ENCODE measurements at regions not wholly inside any gene's neighbourhood (a gene's known extent, or its start where the extent isn't known, plus 50 kb on each side); places are given as distances from the start of the nearest gene placed in this dataset.
A peak's percentile ranks its signal among the peaks of the same experiment; 100 is the strongest.

DNA sequence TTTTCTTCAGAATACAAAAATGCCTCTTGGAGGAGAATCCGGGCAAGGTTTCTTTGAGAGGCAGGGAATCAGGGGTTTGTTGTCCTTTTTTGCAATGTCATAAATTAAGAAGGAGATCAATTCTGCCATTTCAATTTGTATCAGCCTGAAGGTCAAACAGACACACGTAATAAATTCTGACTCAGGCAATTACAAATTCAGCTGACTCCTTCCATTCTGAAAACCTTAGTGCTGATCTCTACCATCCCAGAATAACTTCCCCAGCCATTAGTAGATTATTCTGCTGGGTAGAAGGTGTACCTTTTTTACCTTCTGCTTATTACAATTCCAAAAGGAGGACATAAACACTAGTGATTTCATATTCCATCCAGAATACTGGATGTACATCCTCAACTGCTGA is 516.6 kb downstream of the AGTPBP1 start:
- H3K4me1 ChIP-seq (ENCODE audit: control insufficient read depth, insufficient read depth, low read length) = peaks cover 20% of the 10 kb centered on the region
- H3K9ac ChIP-seq (ENCODE audit: low read length) = no peak overlapping the region
- DNase-seq (ENCODE audit: low read depth) = no peak
- H3K4me3 ChIP-seq (ENCODE audit: low read length) = no peak overlapping the region
- peaks cover 11% of the 10 kb centered on the region for H3K27me3 ChIP-seq (replicated peaks; ENCODE audit: control insufficient read depth, insufficient read depth, low read length)
- no peaks in the 10 kb centered on the region for H3K36me3 ChIP-seq (ENCODE audit: control insufficient read depth, insufficient read depth, low read length, severe bottlenecking)
- H3K9me3 ChIP-seq (ENCODE audit: control insufficient read depth, low read length) = no peaks in the 10 kb centered on the region

DNA sequence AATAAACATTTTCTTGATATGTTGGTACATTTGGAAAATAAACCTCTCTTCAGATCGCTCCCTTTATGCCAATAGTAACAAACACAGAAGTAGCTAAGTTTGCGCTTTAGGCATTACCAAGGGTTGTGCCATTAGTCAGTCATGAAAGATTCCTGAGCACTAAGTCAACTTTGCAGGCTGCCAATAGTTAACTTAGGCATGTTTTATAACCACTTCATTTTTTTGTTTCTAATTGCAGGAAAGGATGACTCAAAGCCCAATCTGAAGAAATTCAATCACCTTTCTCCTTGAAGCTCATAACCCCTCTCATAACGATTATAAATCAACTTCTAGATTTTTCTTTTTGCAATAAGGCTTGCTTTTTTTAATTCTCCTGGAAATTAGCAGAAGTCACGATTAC is 517.0 kb downstream of the AGTPBP1 start:
- DNase-seq (ENCODE audit: low read depth) = peak; percentile 8
- Histone ChIP-seq H3K27me3 (replicated peaks; ENCODE audit: control insufficient read depth, insufficient read depth, low read length) (peaks cover 9% of the 10 kb centered on the region), H3K36me3 (ENCODE audit: control insufficient read depth, insufficient read depth, low read length, severe bottlenecking) (no peaks in the 10 kb centered on the region), H3K4me1 (ENCODE audit: control insufficient read depth, insufficient read depth, low read length) (peaks cover 20% of the 10 kb centered on the region), H3K9ac (ENCODE audit: low read length) (no peak overlapping the region), H3K9me3 (ENCODE audit: control insufficient read depth, low read length) (no peaks in the 10 kb centered on the region), H3K4me3 (ENCODE audit: low read length) (no peak overlapping the region)

DNA sequence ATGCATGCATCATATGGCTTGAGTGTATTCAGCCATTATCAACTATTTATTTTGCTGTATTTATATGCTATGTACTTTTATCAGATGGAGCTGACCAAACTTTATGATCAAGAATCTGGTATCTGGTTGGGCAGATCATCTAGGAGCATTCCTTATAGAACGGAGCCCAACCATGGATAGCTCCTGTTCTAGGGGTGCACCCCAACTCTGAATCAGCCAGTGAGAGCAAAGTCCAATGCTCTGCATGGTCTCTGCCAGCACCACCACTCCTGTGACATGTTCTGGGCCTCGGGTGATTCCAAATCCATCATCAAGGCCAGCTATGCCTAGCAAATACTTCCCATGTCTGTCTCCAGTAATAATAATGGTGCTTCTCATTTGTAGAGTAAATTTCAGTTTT is 517.5 kb downstream of the AGTPBP1 start:
- no peaks in the 10 kb centered on the region for H3K36me3 ChIP-seq (ENCODE audit: control insufficient read depth, insufficient read depth, low read length, severe bottlenecking)
- no peaks in the 10 kb centered on the region for H3K9me3 ChIP-seq (ENCODE audit: control insufficient read depth, low read length)
- peaks cover 20% of the 10 kb centered on the region for H3K4me1 ChIP-seq (ENCODE audit: control insufficient read depth, insufficient read depth, low read length)
- peaks cover 5% of the 10 kb centered on the region for H3K27me3 ChIP-seq (replicated peaks; ENCODE audit: control insufficient read depth, insufficient read depth, low read length)
- no peak overlapping the region for H3K9ac ChIP-seq (ENCODE audit: low read length)
- no peak overlapping the region for H3K4me3 ChIP-seq (ENCODE audit: low read length)
- no peak for DNase-seq (ENCODE audit: low read depth)

DNA sequence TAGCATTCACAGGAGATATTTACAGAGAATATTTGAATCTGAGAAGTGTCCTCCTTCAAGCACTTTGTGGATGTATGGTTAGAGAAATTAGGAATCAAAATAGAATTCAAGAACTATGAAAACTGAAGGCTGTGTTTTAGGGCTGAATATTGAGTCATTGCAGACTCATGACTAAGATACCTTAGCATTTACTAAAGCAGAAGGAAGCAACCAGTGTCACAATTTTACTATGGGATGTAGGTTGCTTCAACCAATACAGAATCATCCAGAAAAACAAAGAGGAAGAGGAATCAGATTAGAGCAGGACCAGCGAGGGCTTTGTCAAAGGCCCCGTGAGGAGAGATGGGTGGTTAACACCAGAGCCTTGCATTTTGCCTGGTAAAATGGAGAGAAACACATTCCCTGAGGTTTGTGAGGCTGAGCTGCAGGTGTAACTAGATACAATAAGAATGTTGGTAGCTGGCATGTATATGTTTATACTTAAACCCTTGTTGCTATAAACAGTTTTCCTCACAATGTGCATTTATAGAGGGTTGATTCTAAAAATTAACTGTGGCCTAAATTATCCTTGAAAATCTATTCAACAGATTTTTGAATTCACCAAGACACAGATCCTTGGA is 518.1 kb downstream of the AGTPBP1 start:
- DNase-seq (ENCODE audit: low read depth) = no peak
- H3K9ac ChIP-seq (ENCODE audit: low read length) = no peak overlapping the region
- no peaks in the 10 kb centered on the region for H3K36me3 ChIP-seq (ENCODE audit: control insufficient read depth, insufficient read depth, low read length, severe bottlenecking)
- peaks cover 20% of the 10 kb centered on the region for H3K4me1 ChIP-seq (ENCODE audit: control insufficient read depth, insufficient read depth, low read length)
- H3K9me3 ChIP-seq (ENCODE audit: control insufficient read depth, low read length) = no peaks in the 10 kb centered on the region
- no peaks in the 10 kb centered on the region for H3K27me3 ChIP-seq (replicated peaks; ENCODE audit: control insufficient read depth, insufficient read depth, low read length)
- H3K4me3 ChIP-seq (ENCODE audit: low read length) = no peak overlapping the region

DNA sequence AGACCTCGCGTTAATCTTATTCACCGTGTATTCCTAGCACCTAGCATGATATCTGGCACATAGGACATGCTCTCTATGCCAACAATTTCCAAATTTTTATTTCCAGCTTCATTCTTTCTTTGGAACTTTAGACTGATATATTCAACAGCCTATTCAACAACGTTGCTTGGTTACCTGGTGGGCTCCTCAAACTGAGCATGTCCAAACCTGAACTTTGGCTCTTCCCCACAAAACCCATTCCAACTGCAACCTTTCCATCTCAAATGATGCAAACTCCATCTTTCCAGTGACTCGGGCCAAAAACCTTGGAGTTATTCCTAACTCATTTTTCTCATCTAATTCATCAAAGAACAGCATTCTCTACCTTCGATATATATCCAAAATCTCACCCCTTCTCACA is 525.2 kb downstream of the AGTPBP1 start:
- Histone ChIP-seq H3K4me3 (ENCODE audit: low read length) (no peak overlapping the region), H3K9ac (ENCODE audit: low read length) (no peak overlapping the region), H3K27me3 (replicated peaks; ENCODE audit: control insufficient read depth, insufficient read depth, low read length) (no peaks in the 10 kb centered on the region), H3K36me3 (ENCODE audit: control insufficient read depth, insufficient read depth, low read length, severe bottlenecking) (no peaks in the 10 kb centered on the region), H3K9me3 (ENCODE audit: control insufficient read depth, low read length) (no peaks in the 10 kb centered on the region), H3K4me1 (ENCODE audit: control insufficient read depth, insufficient read depth, low read length) (peaks cover 21% of the 10 kb centered on the region)
- DNase-seq (ENCODE audit: low read depth) = no peak

DNA sequence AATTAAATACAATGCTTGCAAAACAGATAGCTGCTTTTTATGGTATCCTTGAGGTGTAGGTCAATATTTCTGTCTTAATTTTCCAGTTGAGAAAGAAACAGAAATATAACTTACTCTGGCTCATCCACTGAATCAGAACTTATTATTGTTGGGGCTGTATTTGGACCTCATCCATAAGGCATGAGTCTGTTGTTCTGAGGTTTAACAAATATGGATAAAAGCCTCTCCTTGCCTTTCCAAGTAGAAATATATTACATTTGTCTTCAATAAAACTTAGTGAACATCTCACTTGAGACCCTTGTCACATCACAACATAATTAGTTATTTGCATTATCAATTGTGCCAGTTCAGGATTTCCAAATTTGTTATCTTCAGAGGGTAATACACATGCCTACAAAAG is 525.8 kb downstream of the AGTPBP1 start:
- Histone ChIP-seq H3K36me3 (ENCODE audit: control insufficient read depth, insufficient read depth, low read length, severe bottlenecking) (no peaks in the 10 kb centered on the region), H3K27me3 (replicated peaks; ENCODE audit: control insufficient read depth, insufficient read depth, low read length) (no peaks in the 10 kb centered on the region), H3K9me3 (ENCODE audit: control insufficient read depth, low read length) (no peaks in the 10 kb centered on the region), H3K4me1 (ENCODE audit: control insufficient read depth, insufficient read depth, low read length) (peaks cover 21% of the 10 kb centered on the region), H3K4me3 (ENCODE audit: low read length) (no peak overlapping the region), H3K9ac (ENCODE audit: low read length) (no peak overlapping the region)
- no peak for DNase-seq (ENCODE audit: low read depth)

DNA sequence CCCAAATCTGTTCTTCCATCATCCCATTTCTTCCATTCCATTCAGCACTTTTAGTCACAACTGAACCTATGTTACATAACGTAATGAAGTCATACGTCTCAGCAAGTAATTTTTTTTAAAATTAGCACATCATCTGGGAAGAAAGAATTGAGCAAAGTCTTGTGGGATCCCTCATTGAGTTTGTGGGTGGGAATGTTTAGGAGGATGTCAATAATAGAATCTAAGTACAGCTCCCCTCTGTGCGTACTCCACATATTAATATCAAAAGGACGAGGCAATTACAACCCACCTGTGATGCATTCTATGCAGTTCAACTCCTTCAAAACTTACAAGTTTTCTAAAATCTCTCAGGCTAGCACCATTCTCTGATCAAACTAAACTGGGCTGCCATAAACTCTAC is 526.3 kb downstream of the AGTPBP1 start:
- no peaks in the 10 kb centered on the region for H3K36me3 ChIP-seq (ENCODE audit: control insufficient read depth, insufficient read depth, low read length, severe bottlenecking)
- H3K4me1 ChIP-seq (ENCODE audit: control insufficient read depth, insufficient read depth, low read length) = peaks cover 21% of the 10 kb centered on the region
- no peak for DNase-seq (ENCODE audit: low read depth)
- H3K27me3 ChIP-seq (replicated peaks; ENCODE audit: control insufficient read depth, insufficient read depth, low read length) = no peaks in the 10 kb centered on the region
- no peak overlapping the region for H3K9ac ChIP-seq (ENCODE audit: low read length)
- H3K4me3 ChIP-seq (ENCODE audit: low read length) = no peak overlapping the region
- no peaks in the 10 kb centered on the region for H3K9me3 ChIP-seq (ENCODE audit: control insufficient read depth, low read length)

DNA sequence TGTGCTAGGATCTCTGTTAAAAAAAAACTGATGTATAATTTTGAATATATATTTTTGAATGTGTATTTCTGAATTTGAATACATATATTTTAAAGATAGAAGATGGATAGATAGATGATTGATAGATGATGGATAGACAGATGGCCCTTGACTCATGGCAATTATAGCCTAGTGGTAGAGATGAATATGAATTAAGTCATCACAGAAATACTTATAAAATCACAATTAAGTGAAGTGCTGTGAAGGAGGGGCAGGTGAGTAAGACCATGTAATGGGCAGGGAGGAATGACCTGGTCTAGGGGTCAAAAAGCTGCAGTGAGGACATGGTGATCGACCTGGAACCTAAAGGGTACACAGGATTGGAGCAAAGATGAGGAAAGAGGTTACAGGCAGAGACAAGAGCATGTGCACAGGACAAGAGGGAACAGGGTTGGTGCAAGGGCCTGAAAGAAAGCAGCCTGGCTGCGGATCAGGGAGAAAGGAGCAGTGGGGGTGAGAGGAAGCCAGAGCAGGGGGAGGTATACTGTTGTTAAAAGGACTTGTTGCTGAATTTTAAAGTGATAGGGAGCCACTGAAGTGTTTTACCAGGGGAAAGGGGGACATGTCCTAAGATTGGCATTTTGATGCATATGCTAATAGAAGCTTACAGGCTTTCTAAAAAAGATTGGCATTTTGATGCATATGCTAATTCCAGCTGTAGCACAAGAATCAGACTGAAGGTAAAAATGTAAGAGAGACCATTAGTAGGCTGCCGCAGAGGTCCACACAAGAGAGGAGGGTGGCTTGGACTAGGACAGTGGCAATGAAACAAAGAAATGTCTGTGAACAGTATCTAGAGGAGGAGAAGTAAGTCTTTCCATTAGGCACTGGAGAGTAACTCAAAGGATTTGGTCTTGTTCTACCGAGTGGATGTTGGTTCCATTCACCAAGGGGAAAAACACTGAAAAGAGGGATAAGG is 527.8 kb downstream of the AGTPBP1 start:
- DNase-seq (ENCODE audit: low read depth) = no peak
- Histone ChIP-seq H3K9ac (ENCODE audit: low read length) (no peak overlapping the region), H3K36me3 (ENCODE audit: control insufficient read depth, insufficient read depth, low read length, severe bottlenecking) (no peaks in the 10 kb centered on the region), H3K27me3 (replicated peaks; ENCODE audit: control insufficient read depth, insufficient read depth, low read length) (no peaks in the 10 kb centered on the region), H3K4me3 (ENCODE audit: low read length) (no peak overlapping the region), H3K4me1 (ENCODE audit: control insufficient read depth, insufficient read depth, low read length) (peaks cover 21% of the 10 kb centered on the region), H3K9me3 (ENCODE audit: control insufficient read depth, low read length) (no peaks in the 10 kb centered on the region)

DNA sequence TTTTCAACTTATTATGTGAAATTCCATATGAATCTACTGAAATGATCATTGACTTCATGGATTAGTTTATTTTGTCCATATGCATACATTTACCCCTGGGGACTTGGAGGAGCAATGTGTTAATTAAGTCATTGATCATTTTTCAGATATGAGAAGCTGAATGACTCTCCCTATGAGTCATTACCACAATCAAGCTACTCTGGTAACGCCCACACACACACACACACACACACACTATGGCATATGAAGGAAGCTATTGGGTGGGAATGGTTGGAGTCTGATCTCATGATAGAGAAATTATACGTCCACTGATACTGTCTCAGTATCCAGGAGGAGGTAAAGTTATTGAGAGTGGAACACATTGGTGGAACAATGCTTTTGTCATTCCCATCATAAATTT is 528.9 kb downstream of the AGTPBP1 start:
- Histone ChIP-seq H3K27me3 (replicated peaks; ENCODE audit: control insufficient read depth, insufficient read depth, low read length) (no peaks in the 10 kb centered on the region), H3K4me3 (ENCODE audit: low read length) (no peak overlapping the region), H3K9ac (ENCODE audit: low read length) (no peak overlapping the region), H3K36me3 (ENCODE audit: control insufficient read depth, insufficient read depth, low read length, severe bottlenecking) (no peaks in the 10 kb centered on the region), H3K9me3 (ENCODE audit: control insufficient read depth, low read length) (no peaks in the 10 kb centered on the region), H3K4me1 (ENCODE audit: control insufficient read depth, insufficient read depth, low read length) (peaks cover 21% of the 10 kb centered on the region)
- no peak for DNase-seq (ENCODE audit: low read depth)

DNA sequence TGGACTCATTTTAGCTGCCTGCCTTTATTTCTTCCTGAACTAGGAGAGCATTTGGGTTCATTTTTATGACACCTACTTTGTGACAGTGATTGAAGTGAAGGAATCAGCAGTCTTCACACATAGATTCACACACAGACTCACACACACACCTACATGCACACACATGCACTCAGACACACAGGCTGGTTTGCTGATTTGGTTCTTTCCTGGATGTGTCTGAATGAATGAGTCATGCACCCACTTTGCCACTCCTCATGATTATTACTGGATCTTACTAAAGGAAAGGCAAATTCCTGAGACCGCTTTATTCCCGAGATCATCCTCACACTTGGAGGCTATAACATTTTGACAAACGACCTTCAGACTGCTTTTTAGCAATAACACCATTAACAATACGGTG is 529.5 kb downstream of the AGTPBP1 start:
- no peak overlapping the region for H3K9ac ChIP-seq (ENCODE audit: low read length)
- no peaks in the 10 kb centered on the region for H3K27me3 ChIP-seq (replicated peaks; ENCODE audit: control insufficient read depth, insufficient read depth, low read length)
- no peaks in the 10 kb centered on the region for H3K9me3 ChIP-seq (ENCODE audit: control insufficient read depth, low read length)
- DNase-seq (ENCODE audit: low read depth) = no peak
- H3K36me3 ChIP-seq (ENCODE audit: control insufficient read depth, insufficient read depth, low read length, severe bottlenecking) = no peaks in the 10 kb centered on the region
- peaks cover 21% of the 10 kb centered on the region for H3K4me1 ChIP-seq (ENCODE audit: control insufficient read depth, insufficient read depth, low read length)
- no peak overlapping the region for H3K4me3 ChIP-seq (ENCODE audit: low read length)

DNA sequence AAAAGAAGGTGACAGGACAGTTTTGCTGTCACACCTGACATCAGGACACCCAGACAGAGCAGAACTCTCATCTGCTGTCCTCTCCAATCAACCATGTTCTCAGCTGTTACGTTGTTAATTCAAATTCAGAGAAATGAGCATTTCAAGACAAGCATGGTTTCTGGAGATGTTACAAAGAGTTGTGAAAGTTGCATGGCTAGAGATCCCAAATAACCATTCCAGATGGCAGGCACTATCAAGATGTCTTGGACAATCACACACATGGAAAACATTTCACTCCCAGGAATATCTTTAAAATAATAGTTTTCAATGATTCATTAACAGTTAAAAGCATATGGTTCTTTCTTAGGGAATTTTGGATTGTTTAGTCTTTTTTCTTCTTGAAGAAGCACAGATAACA is 533.1 kb downstream of the AGTPBP1 start:
- Histone ChIP-seq H3K36me3 (ENCODE audit: control insufficient read depth, insufficient read depth, low read length, severe bottlenecking) (no peaks in the 10 kb centered on the region), H3K4me3 (ENCODE audit: low read length) (no peak overlapping the region), H3K27me3 (replicated peaks; ENCODE audit: control insufficient read depth, insufficient read depth, low read length) (no peaks in the 10 kb centered on the region), H3K9ac (ENCODE audit: low read length) (no peak overlapping the region), H3K4me1 (ENCODE audit: control insufficient read depth, insufficient read depth, low read length) (peaks cover 12% of the 10 kb centered on the region), H3K9me3 (ENCODE audit: control insufficient read depth, low read length) (no peaks in the 10 kb centered on the region)
- no peak for DNase-seq (ENCODE audit: low read depth)

Measured in adipocyte (in vitro differentiated cells).